Skeletal muscle cell (primary cell): ENCODE measurements at regions not wholly inside any gene's neighbourhood (a gene's known extent, or its start where the extent isn't known, plus 50 kb on each side); places are given as distances from the start of the nearest gene placed in this dataset.
"Not testable (repeated sequence)": the region's sequence is repeated elsewhere in the genome, so short reads cannot be mapped to it uniquely, and the experiment has no call there.

Experiments
- DNase-seq: peaks from one replicate; pipeline ENCODE4 v3.0.0-alpha.2; 2010; ENCODE audit warnings: low read depth
- H3K4me3 ChIP-seq: 2 replicates; pipeline ENCODE4 v1.5.1; 2011; ENCODE audit warnings: low read depth, mild to moderate bottlenecking, control low read depth, low read length, moderate library complexity

GRCh38 chr3:118805007-118805406 is 229.6 kb downstream of the IGSF11 start:
- no peak overlapping the region for H3K4me3 ChIP-seq
- no peak for DNase-seq

- DNase-seq: no peak
- H3K4me3 ChIP-seq: no peak overlapping the region
Measured at GRCh38 chr3:118806423-118806822, 228.2 kb downstream of the IGSF11 start.

GRCh38 chr3:118807349-118807748 is 227.3 kb downstream of the IGSF11 start:
- not testable (repeated sequence) for DNase-seq

GRCh38 chr3:118808723-118809122 is 225.9 kb downstream of the IGSF11 start:
- H3K4me3 ChIP-seq: no peak overlapping the region
- DNase-seq: no peak

More at GRCh38 chr3:118807349-118807748, 227.3 kb downstream of the IGSF11 start:
- not testable (repeated sequence) for H3K4me3 ChIP-seq

- DNase-seq: no peak
- no peak overlapping the region for H3K4me3 ChIP-seq
Measured at GRCh38 chr3:118809696-118810498, 224.7 kb downstream of the IGSF11 start.

GRCh38 chr3:118810499-118811035 is 224.1 kb downstream of the IGSF11 start:
- no peak overlapping the region for H3K4me3 ChIP-seq
- no peak for DNase-seq

GRCh38 chr3:118811236-118811732 is 223.4 kb downstream of the IGSF11 start:
- DNase-seq: no peak
- no peak overlapping the region for H3K4me3 ChIP-seq

GRCh38 chr3:118813472-118813871 is 221.2 kb downstream of the IGSF11 start:
- no peak overlapping the region for H3K4me3 ChIP-seq
- DNase-seq: no peak

GRCh38 chr3:118817748-118818165 is 216.9 kb downstream of the IGSF11 start:
- peak; percentile 6 for DNase-seq
- no peak overlapping the region for H3K4me3 ChIP-seq

GRCh38 chr3:118818386-118818785 is 216.3 kb downstream of the IGSF11 start:
- peak; percentile 32 for DNase-seq
- H3K4me3 ChIP-seq: no peak overlapping the region

- DNase-seq: no peak
- H3K4me3 ChIP-seq: no peak overlapping the region
Measured at GRCh38 chr3:118823626-118824025, 211.0 kb downstream of the IGSF11 start.

- no peak for DNase-seq
- H3K4me3 ChIP-seq: no peak overlapping the region
Measured at GRCh38 chr3:118827446-118827845, 207.2 kb downstream of the IGSF11 start.

GRCh38 chr3:118828351-118828750 is 206.3 kb downstream of the IGSF11 start:
- DNase-seq: no peak
- no peak overlapping the region for H3K4me3 ChIP-seq

- no peak for DNase-seq
- no peak overlapping the region for H3K4me3 ChIP-seq
Measured at GRCh38 chr3:118833075-118833474, 201.6 kb downstream of the IGSF11 start.

GRCh38 chr3:118838871-118839270 is 195.8 kb downstream of the IGSF11 start:
- no peak for DNase-seq

GRCh38 chr3:118842147-118842863 is 192.3 kb downstream of the IGSF11 start:
- no peak for DNase-seq
- no peak overlapping the region for H3K4me3 ChIP-seq

More at GRCh38 chr3:118838871-118839270, 195.8 kb downstream of the IGSF11 start:
- no peak overlapping the region for H3K4me3 ChIP-seq

- no peak overlapping the region for H3K4me3 ChIP-seq
- no peak for DNase-seq
Measured at GRCh38 chr3:118846176-118846575, 188.5 kb downstream of the IGSF11 start.
